ENCODE measurements at regions not wholly inside any gene's neighbourhood (a gene's known extent, or its start where the extent isn't known, plus 50 kb on each side); places are given as distances from the start of the nearest gene placed in this dataset.
A peak's percentile ranks its signal among the peaks of the same experiment; 100 is the strongest.
"Not testable (repeated sequence)": the region's sequence is repeated elsewhere in the genome, so short reads cannot be mapped to it uniquely, and the experiment has no call there.

GRCh38 chr14:26286081-26286912, 311.5 kb downstream of the NOVA1 start:
- Histone ChIP-seq H3K9me1 (replicated peaks; ENCODE audit: control insufficient read depth, extremely low read depth, insufficient read depth, low read length) (no peaks in the 10 kb centered on the region), H2AFZ (ENCODE audit: low read depth, low read length) (peak overlapping the region; percentile 62), H3K36me3 (ENCODE audit: control insufficient read depth in 2 of 2, extremely low read depth in 1 of 2, insufficient read depth in 2 of 2, low read length in 2 of 2) (no peaks in the 10 kb centered on the region), H3K27me3 (ENCODE audit: control insufficient read depth in 2 of 2, insufficient read depth in 2 of 2, low read length in 2 of 2) (no peaks in the 10 kb centered on the region), H3K4me2 (ENCODE audit: insufficient read depth, low read length) (peak overlapping the region; percentile 36), H3K4me3 (replicated peaks in 1 of 3; ENCODE audit: insufficient read depth in 1 of 3, low read depth in 1 of 3, low read length in 3 of 3) (no peak overlapping the region), H4K20me1 (replicated peaks; ENCODE audit: control insufficient read depth, extremely low read depth, insufficient read depth, low read length) (no peaks in the 10 kb centered on the region), H3K79me2 (ENCODE audit: control insufficient read depth, insufficient read depth, low read length) (no peaks in the 10 kb centered on the region), H3K9me3 (replicated peaks; ENCODE audit: control insufficient read depth, insufficient read depth, low read length) (no peaks in the 10 kb centered on the region), H3K27ac (ENCODE audit: insufficient read depth, low read depth, low read length) (no peak overlapping the region), H3K9ac (replicated peaks; ENCODE audit: extremely low read depth, insufficient read depth, low read length) (no peak overlapping the region), H3K4me1 (ENCODE audit: control insufficient read depth, extremely low read depth, insufficient read depth, low read length) (no peaks in the 10 kb centered on the region)
- DNase-seq (ENCODE audit: low read depth, low spot score): peak; percentile 5
- ChIA-PET POLR2A (no interaction called here), CTCF (interaction anchor here (1.9 kb wide), 1 partner anchor 31 kb away, joined by 4 read pairs; no protein-coding TSS in a partner anchor)
- dilution Hi-C loops (cut with MboI; ENCODE audit: extremely low pct_ligation_motif_present, low sequenced_read_pairs) (no loop called here), intact Hi-C loops (cut with micrococcal nuclease) (no loop called here)
- no peak for FAIRE-seq
- no TSS peak for BruUV-seq (replicated peaks)
- no peak for TF ChIP-seq POLR2A (IDR thresholded peaks at IDR 0.05; ENCODE audit: low read depth, low read length)
- TF ChIP-seq JUN (IDR thresholded peaks at IDR 0.05; ENCODE audit: borderline replicate concordance, insufficient read depth, insufficient read length, low read depth): no peak
- no peak for TF ChIP-seq POLR2AphosphoS5 (IDR thresholded peaks at IDR 0.05; ENCODE audit: insufficient read depth, low read depth, low read length)
- TF ChIP-seq MYC (IDR thresholded peaks at IDR 0.05; ENCODE audit: low read depth, low read length): no peak
- TF ChIP-seq, protein P1, sequence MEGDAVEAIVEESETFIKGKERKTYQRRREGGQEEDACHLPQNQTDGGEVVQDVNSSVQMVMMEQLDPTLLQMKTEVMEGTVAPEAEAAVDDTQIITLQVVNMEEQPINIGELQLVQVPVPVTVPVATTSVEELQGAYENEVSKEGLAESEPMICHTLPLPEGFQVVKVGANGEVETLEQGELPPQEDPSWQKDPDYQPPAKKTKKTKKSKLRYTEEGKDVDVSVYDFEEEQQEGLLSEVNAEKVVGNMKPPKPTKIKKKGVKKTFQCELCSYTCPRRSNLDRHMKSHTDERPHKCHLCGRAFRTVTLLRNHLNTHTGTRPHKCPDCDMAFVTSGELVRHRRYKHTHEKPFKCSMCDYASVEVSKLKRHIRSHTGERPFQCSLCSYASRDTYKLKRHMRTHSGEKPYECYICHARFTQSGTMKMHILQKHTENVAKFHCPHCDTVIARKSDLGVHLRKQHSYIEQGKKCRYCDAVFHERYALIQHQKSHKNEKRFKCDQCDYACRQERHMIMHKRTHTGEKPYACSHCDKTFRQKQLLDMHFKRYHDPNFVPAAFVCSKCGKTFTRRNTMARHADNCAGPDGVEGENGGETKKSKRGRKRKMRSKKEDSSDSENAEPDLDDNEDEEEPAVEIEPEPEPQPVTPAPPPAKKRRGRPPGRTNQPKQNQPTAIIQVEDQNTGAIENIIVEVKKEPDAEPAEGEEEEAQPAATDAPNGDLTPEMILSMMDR (IDR thresholded peaks at IDR 0.05; ENCODE audit: extremely low read depth in 1 of 2, insufficient read depth in 1 of 2, low read depth in 1 of 2, low read length in 2 of 2): no peak

DNA sequence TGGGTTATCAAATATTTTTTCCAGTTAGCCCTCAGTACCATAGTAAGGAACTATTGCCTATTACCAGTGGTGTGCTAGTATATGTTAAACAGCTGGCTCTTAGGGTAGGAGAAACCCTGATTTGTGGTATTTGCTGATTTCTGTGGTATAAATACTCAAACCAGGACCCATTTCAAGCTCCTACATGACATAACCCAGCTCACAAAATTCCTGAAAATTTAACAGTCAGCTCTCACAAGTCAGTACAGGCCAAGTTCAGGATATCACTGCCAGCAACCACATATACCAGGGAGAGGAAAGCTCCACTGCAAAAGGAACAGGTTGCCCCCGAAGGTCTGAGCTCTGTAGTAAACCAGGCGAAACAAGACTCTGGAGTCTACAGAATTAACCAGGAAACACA, 315.3 kb downstream of the NOVA1 start:
- Histone ChIP-seq H3K9me3 (replicated peaks; ENCODE audit: control insufficient read depth, insufficient read depth, low read length) (no peaks in the 10 kb centered on the region), H2AFZ (ENCODE audit: low read depth, low read length) (no peak overlapping the region), H3K9ac (replicated peaks; ENCODE audit: extremely low read depth, insufficient read depth, low read length) (no peak overlapping the region), H3K4me2 (ENCODE audit: insufficient read depth, low read length) (no peak overlapping the region), H3K4me3 (replicated peaks in 1 of 3; ENCODE audit: insufficient read depth in 1 of 3, low read depth in 1 of 3, low read length in 3 of 3) (no peak overlapping the region), H3K79me2 (ENCODE audit: control insufficient read depth, insufficient read depth, low read length) (no peaks in the 10 kb centered on the region), H3K4me1 (ENCODE audit: control insufficient read depth, extremely low read depth, insufficient read depth, low read length) (no peaks in the 10 kb centered on the region), H3K27ac (ENCODE audit: insufficient read depth, low read depth, low read length) (no peak overlapping the region), H4K20me1 (replicated peaks; ENCODE audit: control insufficient read depth, extremely low read depth, insufficient read depth, low read length) (no peaks in the 10 kb centered on the region), H3K36me3 (ENCODE audit: control insufficient read depth in 2 of 2, extremely low read depth in 1 of 2, insufficient read depth in 2 of 2, low read length in 2 of 2) (no peaks in the 10 kb centered on the region), H3K27me3 (ENCODE audit: control insufficient read depth in 2 of 2, insufficient read depth in 2 of 2, low read length in 2 of 2) (no peaks in the 10 kb centered on the region), H3K9me1 (replicated peaks; ENCODE audit: control insufficient read depth, extremely low read depth, insufficient read depth, low read length) (no peaks in the 10 kb centered on the region)
- TF ChIP-seq, protein P2, sequence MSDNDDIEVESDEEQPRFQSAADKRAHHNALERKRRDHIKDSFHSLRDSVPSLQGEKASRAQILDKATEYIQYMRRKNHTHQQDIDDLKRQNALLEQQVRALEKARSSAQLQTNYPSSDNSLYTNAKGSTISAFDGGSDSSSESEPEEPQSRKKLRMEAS (IDR thresholded peaks at IDR 0.05; ENCODE audit: insufficient read depth, insufficient read length): no peak
- TF ChIP-seq POLR2A (IDR thresholded peaks at IDR 0.05; ENCODE audit: low read depth, low read length) (no peak), JUN (IDR thresholded peaks at IDR 0.05; ENCODE audit: borderline replicate concordance, insufficient read depth, insufficient read length, low read depth) (no peak)
- no TSS peak for BruUV-seq (replicated peaks)
- no peak for FAIRE-seq
- CTCF ChIA-PET: interaction anchor here (1.1 to 1.3 kb wide), 2 partner anchors 119 to 449 kb away, joined by 3 read pairs; no protein-coding TSS in a partner anchor
- dilution Hi-C loops (cut with MboI; ENCODE audit: extremely low pct_ligation_motif_present, low sequenced_read_pairs): no loop called here
- intact Hi-C loops (cut with micrococcal nuclease): no loop called here
- POLR2A ChIA-PET: no interaction called here
- DNase-seq (ENCODE audit: low read depth, low spot score): no peak

- H3K9me3 ChIP-seq (replicated peaks; ENCODE audit: control insufficient read depth, insufficient read depth, low read length); H4K20me1 ChIP-seq (replicated peaks; ENCODE audit: control insufficient read depth, extremely low read depth, insufficient read depth, low read length); H3K9ac ChIP-seq (replicated peaks; ENCODE audit: extremely low read depth, insufficient read depth, low read length); H3K9me1 ChIP-seq (replicated peaks; ENCODE audit: control insufficient read depth, extremely low read depth, insufficient read depth, low read length); H3K27ac ChIP-seq (ENCODE audit: insufficient read depth, low read depth, low read length); POLR2A ChIA-PET; intact Hi-C loops (cut with micrococcal nuclease); H3K79me2 ChIP-seq (ENCODE audit: control insufficient read depth, insufficient read depth, low read length); BruUV-seq (replicated peaks); FAIRE-seq; H2AFZ ChIP-seq (ENCODE audit: low read depth, low read length); H3K36me3 ChIP-seq (ENCODE audit: control insufficient read depth in 2 of 2, extremely low read depth in 1 of 2, insufficient read depth in 2 of 2, low read length in 2 of 2); H3K27me3 ChIP-seq (ENCODE audit: control insufficient read depth in 2 of 2, insufficient read depth in 2 of 2, low read length in 2 of 2); dilution Hi-C loops (cut with MboI; ENCODE audit: extremely low pct_ligation_motif_present, low sequenced_read_pairs); DNase-seq (ENCODE audit: low read depth, low spot score); H3K4me2 ChIP-seq (ENCODE audit: insufficient read depth, low read length); H3K4me1 ChIP-seq (ENCODE audit: control insufficient read depth, extremely low read depth, insufficient read depth, low read length); H3K4me3 ChIP-seq (replicated peaks in 1 of 3; ENCODE audit: insufficient read depth in 1 of 3, low read depth in 1 of 3, low read length in 3 of 3): not testable (repeated sequence)
- CTCF ChIA-PET: interaction anchor here (1.1 to 1.3 kb wide), 2 partner anchors 118 to 448 kb away, joined by 3 read pairs; no protein-coding TSS in a partner anchor
These were observed 315.8 kb downstream of the NOVA1 start for GRCh38 chr14:26282011-26282410.
